GM21723 (cell line): ENCODE measurements at regions not wholly inside any gene's neighbourhood (a gene's known extent, or its start where the extent isn't known, plus 50 kb on each side); places are given as distances from the start of the nearest gene placed in this dataset.

ENCODE experiments used
- ATAC-seq: cut with Tn5 transposase; IDR thresholded peaks from one replicate; pipeline ENCODE4 v1.9.1; 2021; ENCODE audit warnings: mild to moderate bottlenecking, moderate library complexity; ENCODE audit not compliant: unreplicated experiment

GRCh38 chr9:73022353-73022752 lies 69.5 kb upstream of the ALDH1A1 start:
- ATAC-seq = no peak

GRCh38 chr9:73020877-73021276 lies 68.0 kb upstream of the ALDH1A1 start:
- ATAC-seq = no peak

GRCh38 chr9:73014011-73014410 lies 61.2 kb upstream of the ALDH1A1 start:
- no peak for ATAC-seq

- no peak for ATAC-seq
These were observed 59.1 kb upstream of the ALDH1A1 start for GRCh38 chr9:73011956-73012355.

DNA sequence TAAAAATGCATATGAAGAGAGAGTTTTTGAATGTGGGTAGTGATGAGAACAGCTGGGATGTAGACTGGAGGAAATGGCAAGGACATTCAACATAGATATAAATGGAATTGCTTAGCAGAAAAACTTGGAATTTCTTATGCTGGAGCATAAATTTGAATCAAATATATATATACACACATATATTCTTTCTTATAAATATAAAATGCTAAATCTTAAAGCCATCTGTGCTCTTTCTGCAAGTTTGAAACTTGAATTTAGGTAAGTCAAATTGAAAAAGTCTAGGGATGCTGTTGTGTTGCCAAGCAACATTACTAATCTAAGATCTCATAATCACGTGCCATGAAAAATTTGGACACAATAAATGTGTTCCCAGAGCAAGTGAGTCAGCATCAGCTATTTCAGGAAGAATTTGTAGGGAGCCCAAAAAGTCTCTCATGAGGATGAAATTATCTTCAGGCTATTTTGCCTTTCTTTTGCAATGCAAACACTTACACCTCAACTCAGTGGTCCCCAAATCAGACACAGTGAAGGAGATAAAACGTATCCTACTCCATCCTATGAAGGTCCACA lies 58.4 kb upstream of the ALDH1A1 start:
- no peak for ATAC-seq

GRCh38 chr9:73009649-73010288 lies 56.9 kb upstream of the ALDH1A1 start:
- ATAC-seq = no peak

- no peak for ATAC-seq
These were observed 55.3 kb upstream of the ALDH1A1 start for GRCh38 chr9:73007966-73008672.

DNA sequence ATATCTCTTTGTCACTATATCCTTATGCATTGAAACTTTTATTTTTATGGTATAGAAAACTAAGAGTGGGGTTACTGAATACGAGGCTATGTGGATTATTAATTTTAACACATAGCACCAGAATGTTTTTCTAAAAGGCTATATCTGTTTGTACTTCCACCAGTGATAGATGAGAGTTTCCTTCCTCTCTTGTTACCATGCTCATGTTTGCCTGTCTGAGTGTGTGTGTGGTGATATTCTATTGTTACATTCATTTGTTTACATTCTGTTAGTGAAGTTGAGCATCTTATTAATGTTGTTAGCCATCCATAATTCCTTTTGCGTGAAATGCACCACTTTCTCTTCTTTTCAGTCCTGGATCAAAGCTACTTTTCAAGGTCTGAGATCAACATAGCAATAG lies 54.1 kb upstream of the ALDH1A1 start:
- ATAC-seq = no peak
